OCI-LY3 (cell line): ENCODE measurements at regions not wholly inside any gene's neighbourhood (a gene's known extent, or its start where the extent isn't known, plus 50 kb on each side); places are given as distances from the start of the nearest gene placed in this dataset.

Experiments
- H2AFZ ChIP-seq: fragments of 200-600, 300-600 bp; shearing (Covaris generic); 2 replicates; pipeline ENCODE4 v1.6.0; 2014; ENCODE audit warnings: antibody characterized with exemption, low read depth, low read length
- H3K27ac ChIP-seq: fragments of 200-600, 300-600 bp; sonication (generic); 2 replicates; pipeline ENCODE4 v1.5.1; 2014; ENCODE audit warnings: mild to moderate bottlenecking, low read length, moderate library complexity, mixed read lengths
- H3K27me3 ChIP-seq: fragments of 200-600, 300-600 bp; sonication (generic); 2 replicates; pipeline ENCODE4 v1.6.1; 2014; ENCODE audit warnings: low read depth, low read length, mixed read lengths
- H3K36me3 ChIP-seq: fragments of 200-600, 300-600 bp; sonication (generic); replicated peaks from 2 replicates; pipeline ENCODE3; 2014; ENCODE audit warnings: low read depth, low read length, mixed read lengths
- H3K4me1 ChIP-seq: fragments of 300-600, 200-600 bp; sonication (generic); 2 replicates; pipeline ENCODE4 v1.6.1; 2014; ENCODE audit warnings: low read length, mixed read lengths
- H3K4me2 ChIP-seq: fragments of 200-600, 300-600 bp; sonication (generic); 2 replicates; pipeline ENCODE4 v1.6.1; 2014; ENCODE audit warnings: low read length, mixed read lengths
- H3K4me3 ChIP-seq: fragments of 300-600, 200-600 bp; sonication (generic); 2 replicates; pipeline ENCODE4 v1.5.1; 2014; ENCODE audit warnings: antibody characterized with exemption, mild to moderate bottlenecking, low read length, moderate library complexity
- H3K79me2 ChIP-seq: fragments of 300-600, 200-600 bp; shearing (Covaris generic); 2 replicates; pipeline ENCODE4 v1.6.1; 2014; ENCODE audit warnings: mild to moderate bottlenecking, low read length, mixed read lengths
- H3K9ac ChIP-seq: fragments of 300-600, 200-600 bp; shearing (Covaris generic); 2 replicates; pipeline ENCODE4 v1.6.0; 2014; ENCODE audit warnings: mild to moderate bottlenecking, low read length, moderate library complexity
- H3K9me3 ChIP-seq: fragments of 200-600, 300-600 bp; shearing (Covaris generic); 2 replicates; pipeline ENCODE4 v1.6.1; 2014; ENCODE audit warnings: low read length, mixed read lengths; ENCODE audit not compliant: insufficient read depth
- H4K20me1 ChIP-seq: fragments of 200-600, 300-600 bp; sonication (generic); 2 replicates; pipeline ENCODE4 v1.6.1; 2016; ENCODE audit warnings: low read length, mixed read lengths; ENCODE audit not compliant: insufficient read depth
- EZH2phosphoT487 ChIP-seq: fragments of 200-600 bp; shearing (Covaris generic); IDR thresholded peaks from 2 replicates; pipeline ENCODE4 v1.6.1; 2018; ENCODE audit warnings: antibody characterized with exemption, mixed run types, low read depth
- TF ChIP-seq, protein P1 (sequence below): fragments of 200-600, 300-600 bp; sonication (generic); IDR thresholded peaks from 2 replicates; pipeline ENCODE4 v1.5.1; 2014; ENCODE audit warnings: antibody characterized with exemption, low read length, low read depth

GRCh38 chr10:123614888-123615287 is 51.3 kb upstream of the GPR26 start:
- no peaks in the 10 kb centered on the region for H3K4me1 ChIP-seq
- H3K9ac ChIP-seq: no peak overlapping the region
- H3K79me2 ChIP-seq: no peaks in the 10 kb centered on the region
- TF ChIP-seq, protein P1, sequence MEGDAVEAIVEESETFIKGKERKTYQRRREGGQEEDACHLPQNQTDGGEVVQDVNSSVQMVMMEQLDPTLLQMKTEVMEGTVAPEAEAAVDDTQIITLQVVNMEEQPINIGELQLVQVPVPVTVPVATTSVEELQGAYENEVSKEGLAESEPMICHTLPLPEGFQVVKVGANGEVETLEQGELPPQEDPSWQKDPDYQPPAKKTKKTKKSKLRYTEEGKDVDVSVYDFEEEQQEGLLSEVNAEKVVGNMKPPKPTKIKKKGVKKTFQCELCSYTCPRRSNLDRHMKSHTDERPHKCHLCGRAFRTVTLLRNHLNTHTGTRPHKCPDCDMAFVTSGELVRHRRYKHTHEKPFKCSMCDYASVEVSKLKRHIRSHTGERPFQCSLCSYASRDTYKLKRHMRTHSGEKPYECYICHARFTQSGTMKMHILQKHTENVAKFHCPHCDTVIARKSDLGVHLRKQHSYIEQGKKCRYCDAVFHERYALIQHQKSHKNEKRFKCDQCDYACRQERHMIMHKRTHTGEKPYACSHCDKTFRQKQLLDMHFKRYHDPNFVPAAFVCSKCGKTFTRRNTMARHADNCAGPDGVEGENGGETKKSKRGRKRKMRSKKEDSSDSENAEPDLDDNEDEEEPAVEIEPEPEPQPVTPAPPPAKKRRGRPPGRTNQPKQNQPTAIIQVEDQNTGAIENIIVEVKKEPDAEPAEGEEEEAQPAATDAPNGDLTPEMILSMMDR: no peak
- no peak for TF ChIP-seq EZH2phosphoT487
- no peaks in the 10 kb centered on the region for H3K9me3 ChIP-seq
- no peak overlapping the region for H2AFZ ChIP-seq
- no peak overlapping the region for H3K4me3 ChIP-seq
- no peak overlapping the region for H3K27ac ChIP-seq
- H3K4me2 ChIP-seq: no peak overlapping the region
- H4K20me1 ChIP-seq: peaks cover 5% of the 10 kb centered on the region; the same call in 1 of the 2 replicates
- no peaks in the 10 kb centered on the region for H3K36me3 ChIP-seq
- no peaks in the 10 kb centered on the region for H3K27me3 ChIP-seq
